Endothelial cell of umbilical vein (primary cell): ENCODE measurements at regions not wholly inside any gene's neighbourhood (a gene's known extent, or its start where the extent isn't known, plus 50 kb on each side); places are given as distances from the start of the nearest gene placed in this dataset.

Source experiments
- BruUV-seq: library from RNA; stranded (reverse); fragments of 400-500 nt; replicated peaks from 2 replicates; lab custom pipeline; 2021; lab: Mats Ljungman, UMichigan
- CTCF ChIA-PET: fragments of 300-600, 350-600 bp; sonication (Branson Sonifier 250); formaldehyde crosslinking; loops from one replicate; lab custom pipeline; 2021; ENCODE audit warnings: antibody characterized with exemption, inconsistent platforms; lab: Charles Lee
- POLR2A ChIA-PET: fragments of 300-600, 350-600 bp; sonication (Branson Sonifier 250); formaldehyde crosslinking; loops from one replicate; lab custom pipeline; 2021; ENCODE audit warnings: antibody characterized with exemption, inconsistent platforms; lab: Charles Lee
- DNase-seq: peaks from one replicate; pipeline ENCODE4 v3.0.0-alpha.2; 2011; ENCODE audit warnings: low read depth, low spot score
- FAIRE-seq: peaks from 2 replicates; lab custom pipeline; 2011; peaks lifted over from hg19 to GRCh38; lab: Jason Lieb, UNC
- H2AFZ ChIP-seq: 2 replicates; pipeline ENCODE4 v1.6.0; 2012; ENCODE audit warnings: low read depth, low read length, control low read depth, inconsistent platforms
- H3K27ac ChIP-seq: 2 replicates; pipeline ENCODE4 v1.5.1; 2011; ENCODE audit warnings: low read depth, mild to moderate bottlenecking, control low read depth, low read length, moderate library complexity; ENCODE audit not compliant: insufficient read depth
- H3K27me3 ChIP-seq, 2 experiments: 2 replicates each; pipeline versions ENCODE4 v1.6.0 to v1.6.1; 2011; ENCODE audit warnings: low read length in 2 of 2, mixed read lengths in 1 of 2; ENCODE audit not compliant: control insufficient read depth in 2 of 2, insufficient read depth in 2 of 2
- H3K36me3 ChIP-seq, 2 experiments: 2 replicates in 1 of 2; 3 replicates in 1 of 2; pipeline ENCODE4 v1.5.1; 2011; ENCODE audit warnings: low read length in 2 of 2, mild to moderate bottlenecking in 1 of 2, moderate library complexity in 1 of 2; ENCODE audit not compliant: control insufficient read depth in 2 of 2, insufficient read depth in 2 of 2; ENCODE audit errors: extremely low read depth in 1 of 2
- H3K4me1 ChIP-seq: 3 replicates; pipeline ENCODE4 v1.5.1; 2011; ENCODE audit warnings: mild to moderate bottlenecking, low read length; ENCODE audit not compliant: control insufficient read depth, insufficient read depth; ENCODE audit errors: extremely low read depth
- H3K4me2 ChIP-seq: 2 replicates; pipeline ENCODE4 v1.6.1; 2011; ENCODE audit warnings: low read length, control low read depth, mixed read lengths; ENCODE audit not compliant: insufficient read depth
- H3K4me3 ChIP-seq, 3 experiments: fragments of 200-600 bp in 1 of 3; sonication (generic), shearing (Covaris generic) in 1 of 3; replicated peaks in 1 of 3; 2 replicates each; pipeline ENCODE4 v1.5.1; 2011 to 2016; ENCODE audit warnings: control low read depth in 3 of 3, low read length in 3 of 3, mild to moderate bottlenecking in 2 of 3, inconsistent platforms in 1 of 3, low read depth in 1 of 3, moderate library complexity in 1 of 3; ENCODE audit not compliant: insufficient read depth in 1 of 3
- H3K79me2 ChIP-seq: 2 replicates; pipeline ENCODE4 v1.6.0; 2012; ENCODE audit warnings: low read length, inconsistent platforms; ENCODE audit not compliant: control insufficient read depth, insufficient read depth
- H3K9ac ChIP-seq: replicated peaks from 2 replicates; pipeline ENCODE3; 2011; ENCODE audit warnings: low read length, control low read depth; ENCODE audit not compliant: insufficient read depth; ENCODE audit errors: extremely low read depth
- H3K9me1 ChIP-seq: replicated peaks from 3 replicates; pipeline ENCODE4 v1.6.0; 2011; ENCODE audit warnings: mild to moderate bottlenecking, low read length; ENCODE audit not compliant: control insufficient read depth, insufficient read depth; ENCODE audit errors: extremely low read depth
- H3K9me3 ChIP-seq: replicated peaks from 2 replicates; pipeline ENCODE4 v1.5.1; 2012; ENCODE audit warnings: low read length, inconsistent platforms; ENCODE audit not compliant: control insufficient read depth, insufficient read depth
- H4K20me1 ChIP-seq: replicated peaks from 2 replicates; pipeline ENCODE3; 2011; ENCODE audit warnings: mild to moderate bottlenecking, low read length; ENCODE audit not compliant: control insufficient read depth, insufficient read depth; ENCODE audit errors: extremely low read depth
- EZH2 ChIP-seq: IDR thresholded peaks from 2 replicates; pipeline ENCODE4 v1.6.1; 2012; ENCODE audit warnings: borderline replicate concordance, low read depth, mild to moderate bottlenecking, moderate library complexity, low read length, inconsistent platforms; ENCODE audit not compliant: severe bottlenecking
- FOS ChIP-seq: IDR thresholded peaks from 2 replicates; pipeline ENCODE4 v1.6.1; 2011; ENCODE audit warnings: mild to moderate bottlenecking, low read length, moderate library complexity, borderline replicate concordance; ENCODE audit not compliant: insufficient read depth
- GATA2 ChIP-seq: IDR thresholded peaks from 2 replicates; pipeline ENCODE4 v1.7.0; 2011; ENCODE audit warnings: low read depth, mild to moderate bottlenecking, moderate library complexity, mixed read lengths, low read length; ENCODE audit not compliant: insufficient read length, insufficient read depth
- JUN ChIP-seq: IDR thresholded peaks from 2 replicates; pipeline ENCODE4 v1.6.1; 2011; ENCODE audit warnings: borderline replicate concordance, low read depth; ENCODE audit not compliant: insufficient read length, insufficient read depth
- MYC ChIP-seq: IDR thresholded peaks from one replicate; pipeline ENCODE4 v1.6.1; 2011; ENCODE audit warnings: mild to moderate bottlenecking, low read depth, low read length
- POLR2A ChIP-seq: IDR thresholded peaks from 2 replicates; pipeline ENCODE4 v1.6.1; 2012; ENCODE audit warnings: low read depth, mild to moderate bottlenecking, control low read depth, low read length
- POLR2AphosphoS5 ChIP-seq: IDR thresholded peaks from 2 replicates; pipeline ENCODE4 v1.6.1; 2012; ENCODE audit warnings: low read depth, mild to moderate bottlenecking, control low read depth, low read length, moderate library complexity; ENCODE audit not compliant: insufficient read depth
- dilution Hi-C: fragments of 300-500 bp; cut with MboI; formaldehyde crosslinking; loops from one replicate; pipeline ENCODE4 v1.15.0; 2019; ENCODE audit warnings: low sequenced_read_pairs; ENCODE audit not compliant: extremely low pct_ligation_motif_present
- intact Hi-C: fragments of 100-400 bp; cut with micrococcal nuclease; formaldehyde crosslinking; loops from one replicate; pipeline ENCODE4 v1.10.0; 2022
- TF ChIP-seq, protein P1 (sequence below): IDR thresholded peaks from 2 replicates; pipeline ENCODE4 v1.6.1; 2011; ENCODE audit not compliant: insufficient read depth, insufficient read length
- TF ChIP-seq, protein P2 (sequence below), 2 donors: IDR thresholded peaks; 1 replicate in 1 of 2; 2 replicates in 1 of 2; pipeline ENCODE4 v1.5.1; 2011; ENCODE audit warnings: low read length in 2 of 2, mild to moderate bottlenecking in 2 of 2, moderate library complexity in 2 of 2, control low read depth in 1 of 2, inconsistent platforms in 1 of 2, low read depth in 1 of 2; ENCODE audit not compliant: insufficient read depth in 1 of 2; ENCODE audit errors: extremely low read depth in 1 of 2

DNA sequence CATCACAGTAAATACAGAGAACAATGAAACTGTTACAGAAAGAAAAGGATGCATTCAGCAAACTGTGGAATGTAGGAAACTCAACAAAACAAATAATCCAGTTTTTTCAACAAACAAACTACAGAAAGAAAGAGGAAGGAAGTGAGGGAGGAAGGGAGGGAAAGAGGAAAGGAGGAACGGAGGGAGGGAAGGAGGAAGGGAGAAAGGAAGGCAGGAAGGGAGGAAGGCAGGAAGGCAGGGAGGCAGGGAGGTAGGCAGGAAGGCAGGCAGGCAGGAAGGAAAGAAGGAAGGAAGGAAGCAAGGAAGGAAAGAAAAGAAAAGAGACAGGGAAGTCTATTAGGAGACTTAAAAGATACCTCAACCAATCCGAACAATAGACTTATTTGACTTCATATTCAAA is 135.7 kb downstream of the EFHB start:
- H3K9ac ChIP-seq = no peak overlapping the region
- no peak for TF ChIP-seq POLR2A
- no peak for TF ChIP-seq EZH2
- no peak for TF ChIP-seq POLR2AphosphoS5
- no peak for TF ChIP-seq MYC
- TF ChIP-seq, protein P1, sequence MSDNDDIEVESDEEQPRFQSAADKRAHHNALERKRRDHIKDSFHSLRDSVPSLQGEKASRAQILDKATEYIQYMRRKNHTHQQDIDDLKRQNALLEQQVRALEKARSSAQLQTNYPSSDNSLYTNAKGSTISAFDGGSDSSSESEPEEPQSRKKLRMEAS = no peak
- TF ChIP-seq FOS = no peak
- TF ChIP-seq GATA2 = no peak
- POLR2A ChIA-PET = no interaction called here
- FAIRE-seq (no peak), DNase-seq (no peak)
- no peaks in the 10 kb centered on the region for H3K4me1 ChIP-seq
- intact Hi-C loops = no loop called here
- H4K20me1 ChIP-seq = no peaks in the 10 kb centered on the region
- H3K9me1 ChIP-seq = no peaks in the 10 kb centered on the region
- no peak overlapping the region for H3K4me3 ChIP-seq
- H3K36me3 ChIP-seq = no peaks in the 10 kb centered on the region
- BruUV-seq = no TSS peak
- H3K79me2 ChIP-seq = no peaks in the 10 kb centered on the region
- H3K27me3 ChIP-seq = no peaks in the 10 kb centered on the region
- no peak overlapping the region for H3K4me2 ChIP-seq
- dilution Hi-C loops = no loop called here
- no peak overlapping the region for H2AFZ ChIP-seq
- CTCF ChIA-PET = no interaction called here
- H3K9me3 ChIP-seq = peaks cover 2% of the 10 kb centered on the region
- H3K27ac ChIP-seq = no peak overlapping the region

DNA sequence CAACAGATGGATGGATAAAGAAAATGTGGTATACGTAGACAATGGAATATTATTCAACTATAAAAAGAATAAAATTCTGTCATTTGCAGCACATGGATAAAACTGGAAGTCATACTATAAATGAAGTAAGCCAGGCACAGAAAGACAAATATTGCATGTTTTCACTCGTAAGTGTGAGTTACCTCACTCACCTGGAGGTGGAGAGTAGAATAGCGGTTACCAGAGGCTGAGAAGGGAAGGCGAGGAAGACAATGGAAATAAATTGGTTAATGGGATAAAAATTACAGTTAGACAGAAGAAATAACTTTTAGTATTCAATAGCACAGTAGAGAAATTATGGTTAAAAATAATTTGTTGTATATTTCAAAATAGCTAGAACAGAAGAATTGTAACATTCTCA is 141.6 kb downstream of the EFHB start:
- Histone ChIP-seq H4K20me1 (no peaks in the 10 kb centered on the region), H3K4me1 (no peaks in the 10 kb centered on the region), H3K9me3 (peaks cover 2% of the 10 kb centered on the region), H3K9ac (no peak overlapping the region), H3K36me3 (no peaks in the 10 kb centered on the region), H3K4me2 (no peak overlapping the region), H3K79me2 (no peaks in the 10 kb centered on the region), H3K4me3 (no peak overlapping the region), H2AFZ (no peak overlapping the region), H3K27ac (no peak overlapping the region), H3K9me1 (no peaks in the 10 kb centered on the region), H3K27me3 (no peaks in the 10 kb centered on the region)
- intact Hi-C loops = no loop called here
- DNase-seq (no peak), FAIRE-seq (no peak)
- TF ChIP-seq, protein P2, sequence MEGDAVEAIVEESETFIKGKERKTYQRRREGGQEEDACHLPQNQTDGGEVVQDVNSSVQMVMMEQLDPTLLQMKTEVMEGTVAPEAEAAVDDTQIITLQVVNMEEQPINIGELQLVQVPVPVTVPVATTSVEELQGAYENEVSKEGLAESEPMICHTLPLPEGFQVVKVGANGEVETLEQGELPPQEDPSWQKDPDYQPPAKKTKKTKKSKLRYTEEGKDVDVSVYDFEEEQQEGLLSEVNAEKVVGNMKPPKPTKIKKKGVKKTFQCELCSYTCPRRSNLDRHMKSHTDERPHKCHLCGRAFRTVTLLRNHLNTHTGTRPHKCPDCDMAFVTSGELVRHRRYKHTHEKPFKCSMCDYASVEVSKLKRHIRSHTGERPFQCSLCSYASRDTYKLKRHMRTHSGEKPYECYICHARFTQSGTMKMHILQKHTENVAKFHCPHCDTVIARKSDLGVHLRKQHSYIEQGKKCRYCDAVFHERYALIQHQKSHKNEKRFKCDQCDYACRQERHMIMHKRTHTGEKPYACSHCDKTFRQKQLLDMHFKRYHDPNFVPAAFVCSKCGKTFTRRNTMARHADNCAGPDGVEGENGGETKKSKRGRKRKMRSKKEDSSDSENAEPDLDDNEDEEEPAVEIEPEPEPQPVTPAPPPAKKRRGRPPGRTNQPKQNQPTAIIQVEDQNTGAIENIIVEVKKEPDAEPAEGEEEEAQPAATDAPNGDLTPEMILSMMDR (IDR thresholded peaks at IDR 0.05; ENCODE audit: extremely low read depth in 1 of 2, insufficient read depth in 1 of 2, low read depth in 1 of 2, low read length in 2 of 2) = no peak
- TF ChIP-seq MYC = no peak
- TF ChIP-seq FOS = no peak
- TF ChIP-seq GATA2 = no peak
- TF ChIP-seq POLR2AphosphoS5 = no peak
- TF ChIP-seq, protein P1 = no peak
- TF ChIP-seq JUN = no peak
- TF ChIP-seq POLR2A = no peak
- POLR2A ChIA-PET = no interaction called here
- CTCF ChIA-PET = no interaction called here
- no TSS peak for BruUV-seq
- dilution Hi-C loops = no loop called here
